K562 (cell line): ENCODE measurements at regions not wholly inside any gene's neighbourhood (a gene's known extent, or its start where the extent isn't known, plus 50 kb on each side); places are given as distances from the start of the nearest gene placed in this dataset.

Experiments
- ATAC-seq: fragments of 200-7000 bp; cut with Tn5 transposase; 3 replicates; pipeline ENCODE4 v1.9.1; 2020; ENCODE audit warnings: moderate library complexity
- BruUV-seq: library from RNA; stranded (reverse); fragments of 400-500 nt; replicated peaks from 2 replicates; lab custom pipeline; 2021; lab: Mats Ljungman, UMichigan
- CTCF ChIA-PET: fragments of 300-600 bp; formaldehyde crosslinking; extraction: SDS; loops from one replicate; lab custom pipeline; 2021; ENCODE audit warnings: low intra/inter-chr PET ratio; lab: Yijun Ruan, JAX
- POLR2A ChIA-PET: fragments of 300-600, 350-650 bp; sonication (Branson Sonifier 250); formaldehyde crosslinking; extraction: SDS; loops from one replicate; lab custom pipeline; 2021; ENCODE audit warnings: antibody characterized with exemption, inconsistent platforms; lab: Yijun Ruan, JAX
- DNase-seq, 4 experiments: peaks; one replicate each; pipeline versions ENCODE4 v3.0.0 to v3.0.0-alpha.2; 2011 to 2018; ENCODE audit warnings: low spot score in 3 of 4, mixed read lengths in 3 of 4; ENCODE audit errors: extremely low read depth in 1 of 4
- FAIRE-seq: peaks from 2 replicates; lab custom pipeline; 2011; peaks lifted over from hg19 to GRCh38; lab: Jason Lieb, UNC
- H2AFZ ChIP-seq: 2 replicates; pipeline ENCODE4 v1.6.0; 2011; ENCODE audit warnings: low read depth, low read length, control low read depth, inconsistent platforms
- H3K27ac ChIP-seq: fragments of 200-600 bp; 3 replicates; pipeline ENCODE4 v1.8.0; 2011; ENCODE audit warnings: low read depth, mild to moderate bottlenecking, control low read depth, inconsistent platforms, low read length, moderate library complexity, mixed read lengths; ENCODE audit errors: extremely low read depth
- H3K27me3 ChIP-seq, 2 experiments: fragments of 300-600 bp in 1 of 2; 2 replicates in 1 of 2; 3 replicates in 1 of 2; pipeline versions ENCODE4 v1.6.0 to v1.8.0; 2011; ENCODE audit warnings: inconsistent platforms in 2 of 2, low read length in 2 of 2, mild to moderate bottlenecking in 1 of 2, mixed read lengths in 1 of 2, moderate library complexity in 1 of 2; ENCODE audit not compliant: control insufficient read depth in 2 of 2, insufficient read depth in 2 of 2
- H3K36me3 ChIP-seq: fragments of 300-600 bp; 3 replicates; pipeline ENCODE4 v1.8.0; 2011; ENCODE audit warnings: mild to moderate bottlenecking, low read length, inconsistent platforms; ENCODE audit not compliant: control insufficient read depth, insufficient read depth
- H3K4me1 ChIP-seq, 2 experiments: fragments of 200-600 bp in 1 of 2; replicated peaks in 1 of 2; 2 replicates in 1 of 2; 3 replicates in 1 of 2; pipeline versions ENCODE4 v1.5.1 to v1.8.0; 2011; ENCODE audit warnings: inconsistent platforms in 2 of 2, low read length in 2 of 2, mild to moderate bottlenecking in 1 of 2, mixed read lengths in 1 of 2, moderate library complexity in 1 of 2; ENCODE audit not compliant: control insufficient read depth in 2 of 2, insufficient read depth in 2 of 2
- H3K4me2 ChIP-seq: 2 replicates; pipeline ENCODE4 v1.6.1; 2011; ENCODE audit warnings: low read length, control low read depth, inconsistent platforms, mixed read lengths; ENCODE audit not compliant: insufficient read depth
- H3K4me3 ChIP-seq: fragments of 200-600 bp; sonication (generic), shearing (Covaris generic); 2 replicates; pipeline ENCODE4 v1.5.1; 2016; ENCODE audit warnings: control low read depth, inconsistent platforms
- H3K79me2 ChIP-seq: fragments of 200-600 bp; 3 replicates; pipeline ENCODE4 v1.8.0; 2011; ENCODE audit warnings: low read length, inconsistent platforms; ENCODE audit not compliant: control insufficient read depth, insufficient read depth
- H3K9ac ChIP-seq, 2 experiments: 2 replicates each; pipeline versions ENCODE4 v1.6.0 to v1.6.1; 2011; ENCODE audit warnings: low read depth in 2 of 2, low read length in 2 of 2, control low read depth in 1 of 2, inconsistent platforms in 1 of 2, mild to moderate bottlenecking in 1 of 2, mixed read lengths in 1 of 2; ENCODE audit not compliant: insufficient read depth in 1 of 2
- H3K9me1 ChIP-seq: one replicate; pipeline ENCODE4 v1.6.0; 2011; ENCODE audit warnings: inconsistent platforms, mild to moderate bottlenecking, low read length, moderate library complexity; ENCODE audit not compliant: control insufficient read depth, insufficient read depth
- H3K9me3 ChIP-seq: replicated peaks from 2 replicates; pipeline ENCODE4 v1.5.1; 2011; ENCODE audit warnings: low read depth, low read length, inconsistent platforms; ENCODE audit not compliant: control insufficient read depth, insufficient read depth
- H4K20me1 ChIP-seq: replicated peaks from 2 replicates; pipeline ENCODE4 v1.6.1; 2011; ENCODE audit warnings: low read length, inconsistent platforms, mixed read lengths; ENCODE audit not compliant: control insufficient read depth, insufficient read depth
- ELK1 ChIP-seq: sonication (generic); formaldehyde crosslinking; IDR thresholded peaks from 2 replicates; pipeline ENCODE4 v1.8.1; 2022; ENCODE audit warnings: missing genetic modification reagents
- ESRRA ChIP-seq: fragments of 450-650 bp; IDR thresholded peaks from 2 replicates; pipeline ENCODE4 v1.6.1; 2014; ENCODE audit warnings: low read depth, mild to moderate bottlenecking, moderate library complexity, borderline replicate concordance
- GABPB1 ChIP-seq: sonication (generic); formaldehyde crosslinking; IDR thresholded peaks from 2 replicates; pipeline ENCODE4 v1.8.0; 2022; ENCODE audit warnings: mild to moderate bottlenecking, missing genetic modification reagents
- GABPB2 ChIP-seq: fragments of 250-450 bp; sonication (Bioruptor Pico); conservative IDR thresholded peaks from 2 replicates; pipeline ENCODE4 v1.5.1; 2021; ENCODE audit warnings: mild to moderate bottlenecking
- GMEB1 ChIP-seq: fragments of 250-450 bp; sonication (Bioruptor Pico); IDR thresholded peaks from 2 replicates; pipeline ENCODE4 v1.4.0; 2020; ENCODE audit warnings: mild to moderate bottlenecking
- MXI1 ChIP-seq: IDR thresholded peaks from 2 replicates; pipeline ENCODE4 v1.6.1; 2011; ENCODE audit warnings: low read depth, mild to moderate bottlenecking, improper control_type of control experiment, low read length
- SREBF2 ChIP-seq: sonication (generic); formaldehyde crosslinking; IDR thresholded peaks from 2 replicates; pipeline ENCODE4 v1.4.0; 2020; ENCODE audit warnings: mild to moderate bottlenecking, missing genetic modification reagents
- SRF ChIP-seq, 2 experiments: fragments of 250-450, 450-650 bp in 1 of 2; sonication (Bioruptor Pico) in 1 of 2; sonication (generic) in 1 of 2; formaldehyde crosslinking; IDR thresholded peaks; 2 replicates each; pipeline versions ENCODE4 v1.5.0 to v1.5.1; 2020 to 2022; ENCODE audit warnings: mild to moderate bottlenecking in 1 of 2, missing genetic modification reagents in 1 of 2
- SRSF1 ChIP-seq: fragments of 200-400 bp; formaldehyde crosslinking; IDR thresholded peaks from 2 replicates; pipeline ENCODE4 v1.6.1; 2017; ENCODE audit warnings: mild to moderate bottlenecking, low read depth, low read length, moderate library complexity
- TARDBP ChIP-seq: fragments of 450-650 bp; IDR thresholded peaks from 2 replicates; pipeline ENCODE4 v1.6.1; 2016
- U2AF2 ChIP-seq: fragments of 200-400 bp; formaldehyde crosslinking; optimal IDR thresholded peaks from 2 replicates; pipeline ENCODE3; 2017; ENCODE audit warnings: low read depth, mild to moderate bottlenecking, low read length
- XRCC4 ChIP-seq: IDR thresholded peaks from one replicate; pipeline ENCODE4 v1.6.1; 2011; ENCODE audit not compliant: insufficient read depth, insufficient read length; ENCODE audit errors: extremely low read depth
- XRCC5 ChIP-seq: fragments of 200-400 bp; formaldehyde crosslinking; IDR thresholded peaks from 2 replicates; pipeline ENCODE4 v1.6.1; 2017; ENCODE audit warnings: low read depth, mild to moderate bottlenecking, low read length
- ZFP30 ChIP-seq: fragments of 250-450 bp; sonication (Bioruptor Pico); IDR thresholded peaks from 2 replicates; pipeline ENCODE4 v1.8.0; 2022; ENCODE audit warnings: moderate library complexity, mild to moderate bottlenecking, inconsistent platforms, borderline replicate concordance
- ZNF311 ChIP-seq: fragments of 250-450 bp; sonication (Bioruptor Pico); IDR thresholded peaks from 2 replicates; pipeline ENCODE4 v1.4.0; 2020; ENCODE audit warnings: mild to moderate bottlenecking, moderate library complexity
- ZNF316 ChIP-seq: fragments of 450-650 bp; IDR thresholded peaks from 2 replicates; pipeline ENCODE4 v1.6.1; 2016
- WGBS: fragments of 100-300 bp; shearing (Covaris generic); methylation state at CpG from one replicate; pipeline ENCODE4 v1.1.6; 2016; ENCODE audit warnings: low coverage, mixed read lengths; ENCODE audit not compliant: insufficient coverage; ENCODE audit errors: missing lambda C conversion rate; 5-methylcytosine and 5-hydroxymethylcytosine counted together
- in situ Hi-C: fragments of 300-500 bp; cut with MboI; formaldehyde crosslinking; loops from 4 replicates; pipeline ENCODE4 v1.15.0; 2018; ENCODE audit warnings: inconsistent platforms, mixed read lengths
- intact Hi-C: fragments of 100-400 bp; cut with micrococcal nuclease; formaldehyde crosslinking; loops from 2 replicates; pipeline ENCODE4 v1.14.2; 2022
- TF ChIP-seq, protein P1 (sequence below): fragments of 250-450 bp; sonication (Bioruptor Pico); IDR thresholded peaks from 2 replicates; pipeline ENCODE4 v1.8.0; 2022; ENCODE audit warnings: inconsistent platforms

DNA sequence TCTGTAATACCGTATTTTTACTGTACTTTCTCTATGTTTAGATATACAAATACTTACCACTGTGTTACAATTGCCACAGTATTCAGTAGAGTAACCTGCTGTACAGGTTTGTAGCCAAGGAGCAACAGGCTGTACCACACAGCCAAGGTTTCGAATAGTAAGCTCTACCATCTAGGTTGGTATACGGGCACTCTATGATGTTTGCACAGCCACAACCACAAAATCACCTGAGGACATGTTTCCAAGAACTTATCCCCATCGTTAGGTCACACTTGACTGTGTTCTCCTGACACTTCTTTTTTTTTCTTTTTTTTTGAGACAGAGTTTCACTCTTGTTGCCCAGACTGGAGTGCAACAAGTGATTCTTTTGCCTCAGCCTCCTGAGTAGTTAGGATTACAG lies 134.6 kb upstream of the TRIM24 start:
- no peaks in the 10 kb centered on the region for H3K9me1 ChIP-seq
- CTCF ChIA-PET = no interaction called here
- peaks cover 8% of the 10 kb centered on the region for H3K9me3 ChIP-seq
- H4K20me1 ChIP-seq = no peaks in the 10 kb centered on the region
- TF ChIP-seq, protein P1, sequence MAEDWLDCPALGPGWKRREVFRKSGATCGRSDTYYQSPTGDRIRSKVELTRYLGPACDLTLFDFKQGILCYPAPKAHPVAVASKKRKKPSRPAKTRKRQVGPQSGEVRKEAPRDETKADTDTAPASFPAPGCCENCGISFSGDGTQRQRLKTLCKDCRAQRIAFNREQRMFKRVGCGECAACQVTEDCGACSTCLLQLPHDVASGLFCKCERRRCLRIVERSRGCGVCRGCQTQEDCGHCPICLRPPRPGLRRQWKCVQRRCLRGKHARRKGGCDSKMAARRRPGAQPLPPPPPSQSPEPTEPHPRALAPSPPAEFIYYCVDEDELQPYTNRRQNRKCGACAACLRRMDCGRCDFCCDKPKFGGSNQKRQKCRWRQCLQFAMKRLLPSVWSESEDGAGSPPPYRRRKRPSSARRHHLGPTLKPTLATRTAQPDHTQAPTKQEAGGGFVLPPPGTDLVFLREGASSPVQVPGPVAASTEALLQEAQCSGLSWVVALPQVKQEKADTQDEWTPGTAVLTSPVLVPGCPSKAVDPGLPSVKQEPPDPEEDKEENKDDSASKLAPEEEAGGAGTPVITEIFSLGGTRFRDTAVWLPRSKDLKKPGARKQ = no peak
- TF ChIP-seq ZFP30 (CRISPR knock-in tag) = no peak
- TF ChIP-seq U2AF2 = no peak
- no peak for TF ChIP-seq MXI1
- TF ChIP-seq XRCC5 = no peak
- no peak for TF ChIP-seq SREBF2 (CRISPR knock-in tag)
- no peak for TF ChIP-seq GABPB2 (CRISPR knock-in tag)
- TF ChIP-seq SRF (CRISPR knock-in tag; IDR thresholded peaks at IDR 0.05) = no peak
- no peak for TF ChIP-seq GABPB1 (CRISPR knock-in tag)
- TF ChIP-seq ZNF311 (CRISPR knock-in tag) = no peak
- no peak for TF ChIP-seq ELK1
- TF ChIP-seq TARDBP = no peak
- TF ChIP-seq ESRRA = no peak
- no peak for TF ChIP-seq SRSF1
- no peak for TF ChIP-seq ZNF316
- no peak for TF ChIP-seq GMEB1
- TF ChIP-seq XRCC4 = no peak
- no peaks in the 10 kb centered on the region for H3K79me2 ChIP-seq
- no peaks in the 10 kb centered on the region for H3K36me3 ChIP-seq
- WGBS = 26% methylated on average over 4 of the region's 4 CpGs
- no peaks in the 10 kb centered on the region for H3K27me3 ChIP-seq
- FAIRE-seq (no peak), DNase-seq (no peak), ATAC-seq (no peak)
- no peak overlapping the region for H3K9ac ChIP-seq
- H3K4me2 ChIP-seq = no peak overlapping the region
- intact Hi-C loops (no loop called here), in situ Hi-C loops (no loop called here)
- no peak overlapping the region for H2AFZ ChIP-seq
- no TSS peak for BruUV-seq
- no peak overlapping the region for H3K4me3 ChIP-seq
- peaks cover 0 to 3% of the 10 kb centered on the region in 2 experiments; a peak in 1 of 5 replicates for H3K4me1 ChIP-seq
- POLR2A ChIA-PET = interaction anchor here (0.5 to 0.8 kb wide), 3 partner anchors 23 to 519 kb away, joined by 3 to 4 read pairs (median 4); no protein-coding TSS in a partner anchor
- no peak overlapping the region for H3K27ac ChIP-seq
